Adipocyte (in vitro differentiated cells): ENCODE measurements at regions not wholly inside any gene's neighbourhood (a gene's known extent, or its start where the extent isn't known, plus 50 kb on each side); places are given as distances from the start of the nearest gene placed in this dataset.
"Not testable (repeated sequence)": the region's sequence is repeated elsewhere in the genome, so short reads cannot be mapped to it uniquely, and the experiment has no call there.

Source experiments
- DNase-seq: peaks from one replicate; pipeline ENCODE4 v3.0.0-alpha.2; 2015; ENCODE audit warnings: low read depth
- H3K27me3 ChIP-seq: replicated peaks from 2 replicates; pipeline ENCODE4 v1.7.0; 2013; ENCODE audit warnings: mild to moderate bottlenecking, low read length, moderate library complexity; ENCODE audit not compliant: control insufficient read depth, insufficient read depth
- H3K36me3 ChIP-seq: 2 replicates; pipeline ENCODE4 v1.7.0; 2013; ENCODE audit warnings: low read length, mild to moderate bottlenecking, moderate library complexity; ENCODE audit not compliant: control insufficient read depth, insufficient read depth, severe bottlenecking
- H3K4me1 ChIP-seq: 2 replicates; pipeline ENCODE4 v1.7.0; 2013; ENCODE audit warnings: mild to moderate bottlenecking, low read length, moderate library complexity; ENCODE audit not compliant: control insufficient read depth, insufficient read depth
- H3K4me3 ChIP-seq: 2 replicates; pipeline ENCODE4 v1.7.0; 2013; ENCODE audit warnings: mild to moderate bottlenecking, low read length, moderate library complexity
- H3K9ac ChIP-seq: 2 replicates; pipeline ENCODE4 v1.7.0; 2013; ENCODE audit warnings: mild to moderate bottlenecking, low read length, moderate library complexity
- H3K9me3 ChIP-seq: 2 replicates; pipeline ENCODE4 v1.7.0; 2013; ENCODE audit warnings: mild to moderate bottlenecking, low read length, moderate library complexity; ENCODE audit not compliant: control insufficient read depth

DNA sequence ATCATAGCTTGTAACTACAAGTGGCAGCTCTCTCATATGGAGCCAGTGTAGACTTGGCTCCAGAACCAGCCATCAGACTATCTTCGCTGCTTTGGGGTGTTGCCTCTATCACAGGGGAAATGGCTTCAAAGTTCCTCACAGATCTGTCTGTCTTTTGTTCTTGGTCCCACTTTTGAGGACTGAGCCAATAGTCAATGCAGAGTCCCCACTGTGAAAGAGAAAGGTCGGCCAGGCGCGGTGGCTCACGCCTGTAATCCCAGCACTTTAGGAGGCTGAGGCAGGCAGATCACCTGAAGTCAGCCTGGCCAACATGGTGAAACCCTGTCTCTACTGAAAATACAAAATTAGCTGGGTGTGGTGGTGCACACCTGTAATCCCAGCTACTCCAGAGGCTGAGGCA, 86.9 kb upstream of the FZD7 start:
- H3K4me3 ChIP-seq, DNase-seq, H3K4me1 ChIP-seq, H3K36me3 ChIP-seq, H3K9me3 ChIP-seq, H3K9ac ChIP-seq: not testable (repeated sequence)
- peaks cover 12% of the 10 kb centered on the region for H3K27me3 ChIP-seq

DNA sequence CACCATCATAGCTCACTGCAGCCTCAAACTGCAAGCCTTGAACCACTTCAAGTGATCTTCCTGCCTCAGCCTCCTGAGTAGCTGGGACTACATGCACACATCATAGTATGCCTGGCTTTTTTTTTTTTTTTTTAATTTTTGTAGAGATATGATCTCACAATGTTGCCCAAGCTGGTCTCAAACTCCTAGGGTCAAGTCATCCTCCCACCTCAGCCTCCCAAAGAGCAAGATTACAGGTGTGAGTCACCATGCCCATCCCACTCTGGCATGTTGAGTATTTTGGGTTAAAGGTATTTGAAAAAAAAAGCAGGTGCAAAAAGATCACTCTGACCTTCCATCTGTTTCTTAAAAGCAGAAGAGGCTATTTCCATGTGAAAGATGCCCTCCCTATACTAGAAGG, 86.4 kb upstream of the FZD7 start:
- Histone ChIP-seq H3K27me3 (peaks cover 12% of the 10 kb centered on the region), H3K36me3 (no peaks in the 10 kb centered on the region), H3K9me3 (no peaks in the 10 kb centered on the region), H3K4me3 (no peak overlapping the region), H3K4me1 (peaks cover 4% of the 10 kb centered on the region), H3K9ac (no peak overlapping the region)
- DNase-seq: no peak

GRCh38 chr2:201949181-201949926, 84.3 kb upstream of the FZD7 start:
- no peaks in the 10 kb centered on the region for H3K36me3 ChIP-seq
- H3K4me1 ChIP-seq: peaks cover 4% of the 10 kb centered on the region
- no peaks in the 10 kb centered on the region for H3K9me3 ChIP-seq
- no peak for DNase-seq
- no peak overlapping the region for H3K9ac ChIP-seq
- no peak overlapping the region for H3K4me3 ChIP-seq
- H3K27me3 ChIP-seq: peaks cover 20% of the 10 kb centered on the region

- Histone ChIP-seq H3K9me3 (no peaks in the 10 kb centered on the region), H3K27me3 (peaks cover 17% of the 10 kb centered on the region), H3K36me3 (no peaks in the 10 kb centered on the region), H3K4me3 (no peak overlapping the region), H3K9ac (no peak overlapping the region), H3K4me1 (peaks cover 3% of the 10 kb centered on the region)
- DNase-seq: no peak
These were observed 83.8 kb upstream of the FZD7 start for GRCh38 chr2:201949927-201950246.

DNA sequence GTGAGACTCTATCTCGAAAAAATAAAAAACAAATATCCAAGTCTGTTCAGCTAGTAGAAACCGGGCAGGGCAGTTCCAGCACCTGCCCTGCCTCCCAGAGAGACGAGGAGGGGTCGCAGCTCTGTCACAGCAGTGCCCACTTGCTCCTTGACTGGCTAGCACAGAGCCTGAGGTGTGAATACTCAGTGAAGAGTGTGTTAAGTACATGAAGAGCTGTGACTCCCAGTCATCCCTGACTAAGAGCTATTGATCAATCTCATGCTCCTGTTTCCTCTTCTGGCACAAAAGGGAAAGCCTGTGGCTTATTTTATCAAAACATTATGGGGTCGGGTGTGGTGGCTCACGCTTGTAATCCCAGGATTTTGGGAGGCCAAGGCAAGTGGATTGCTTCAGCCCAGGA, 83.0 kb upstream of the FZD7 start:
- H3K27me3 ChIP-seq: peaks cover 11% of the 10 kb centered on the region
- no peak overlapping the region for H3K9ac ChIP-seq
- no peak overlapping the region for H3K4me3 ChIP-seq
- H3K9me3 ChIP-seq: no peaks in the 10 kb centered on the region
- DNase-seq: peak; percentile 18
- no peaks in the 10 kb centered on the region for H3K36me3 ChIP-seq
- peaks cover 4% of the 10 kb centered on the region for H3K4me1 ChIP-seq

GRCh38 chr2:201952187-201952586, 81.5 kb upstream of the FZD7 start:
- Histone ChIP-seq H3K9ac (no peak overlapping the region), H3K27me3 (peaks cover 16% of the 10 kb centered on the region), H3K4me3 (no peak overlapping the region), H3K4me1 (peaks cover 12% of the 10 kb centered on the region), H3K36me3 (no peaks in the 10 kb centered on the region), H3K9me3 (no peaks in the 10 kb centered on the region)
- DNase-seq: no peak

GRCh38 chr2:201953396-201953795, 80.3 kb upstream of the FZD7 start:
- Histone ChIP-seq H3K9ac (no peak overlapping the region), H3K4me3 (no peak overlapping the region), H3K4me1 (peaks cover 12% of the 10 kb centered on the region), H3K9me3 (no peaks in the 10 kb centered on the region), H3K36me3 (no peaks in the 10 kb centered on the region), H3K27me3 (peaks cover 16% of the 10 kb centered on the region)
- DNase-seq: no peak

- H3K9ac ChIP-seq: no peak overlapping the region
- H3K4me1 ChIP-seq: peaks cover 12% of the 10 kb centered on the region
- H3K9me3 ChIP-seq: no peaks in the 10 kb centered on the region
- no peak for DNase-seq
- H3K36me3 ChIP-seq: no peaks in the 10 kb centered on the region
- H3K4me3 ChIP-seq: no peak overlapping the region
- peaks cover 16% of the 10 kb centered on the region for H3K27me3 ChIP-seq
These were observed 79.8 kb upstream of the FZD7 start for GRCh38 chr2:201953880-201954279.

DNA sequence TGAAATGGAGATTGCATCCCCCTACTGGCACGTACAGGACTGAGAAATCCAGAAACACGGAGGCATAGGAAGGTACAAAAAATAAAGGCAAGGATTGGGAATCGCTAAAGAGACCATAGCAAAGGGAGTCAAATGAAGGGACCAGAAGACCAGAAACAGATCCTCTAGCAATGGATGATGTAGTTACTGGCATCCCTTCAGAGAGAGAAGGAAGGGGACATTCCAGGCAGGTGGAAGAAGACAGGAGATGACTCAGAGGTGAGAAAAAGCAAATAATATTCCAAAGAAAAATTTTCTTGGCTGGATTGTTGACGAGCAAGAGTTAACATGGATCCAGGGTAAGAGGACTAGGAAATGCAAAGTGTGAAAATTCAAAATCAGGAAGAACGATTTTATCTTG, 78.4 kb upstream of the FZD7 start:
- Histone ChIP-seq H3K9me3 (no peaks in the 10 kb centered on the region), H3K4me1 (peaks cover 12% of the 10 kb centered on the region), H3K27me3 (peaks cover 25% of the 10 kb centered on the region), H3K9ac (no peak overlapping the region), H3K36me3 (no peaks in the 10 kb centered on the region), H3K4me3 (no peak overlapping the region)
- DNase-seq: no peak

GRCh38 chr2:201955702-201956141, 77.9 kb upstream of the FZD7 start:
- no peaks in the 10 kb centered on the region for H3K9me3 ChIP-seq
- DNase-seq: peak; percentile 22
- peaks cover 12% of the 10 kb centered on the region for H3K4me1 ChIP-seq
- no peak overlapping the region for H3K4me3 ChIP-seq
- H3K9ac ChIP-seq: no peak overlapping the region
- H3K36me3 ChIP-seq: no peaks in the 10 kb centered on the region
- H3K27me3 ChIP-seq: peaks cover 29% of the 10 kb centered on the region

DNA sequence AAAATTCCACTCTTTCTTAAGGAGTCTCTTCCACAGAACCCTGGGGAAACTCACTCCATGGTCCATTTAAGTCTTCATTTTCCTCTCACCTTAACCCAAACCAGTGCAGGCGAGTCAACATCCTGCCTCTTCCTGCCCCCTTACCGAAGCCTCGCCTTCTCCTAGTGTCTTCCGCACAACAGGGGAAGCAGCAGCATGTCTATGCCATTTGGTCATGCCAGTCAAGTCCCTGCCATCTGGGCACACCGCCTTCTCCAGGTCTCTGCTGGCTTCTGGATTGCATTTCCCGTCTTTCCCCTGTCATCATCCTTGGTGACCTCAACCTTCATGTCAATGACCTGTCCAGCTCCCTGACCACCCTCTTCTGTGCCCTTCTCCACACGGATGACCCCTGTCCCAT, 77.3 kb upstream of the FZD7 start:
- no peak for DNase-seq
- no peak overlapping the region for H3K4me3 ChIP-seq
- no peaks in the 10 kb centered on the region for H3K36me3 ChIP-seq
- peaks cover 30% of the 10 kb centered on the region for H3K27me3 ChIP-seq
- no peak overlapping the region for H3K9ac ChIP-seq
- H3K9me3 ChIP-seq: no peaks in the 10 kb centered on the region
- H3K4me1 ChIP-seq: peaks cover 12% of the 10 kb centered on the region

DNA sequence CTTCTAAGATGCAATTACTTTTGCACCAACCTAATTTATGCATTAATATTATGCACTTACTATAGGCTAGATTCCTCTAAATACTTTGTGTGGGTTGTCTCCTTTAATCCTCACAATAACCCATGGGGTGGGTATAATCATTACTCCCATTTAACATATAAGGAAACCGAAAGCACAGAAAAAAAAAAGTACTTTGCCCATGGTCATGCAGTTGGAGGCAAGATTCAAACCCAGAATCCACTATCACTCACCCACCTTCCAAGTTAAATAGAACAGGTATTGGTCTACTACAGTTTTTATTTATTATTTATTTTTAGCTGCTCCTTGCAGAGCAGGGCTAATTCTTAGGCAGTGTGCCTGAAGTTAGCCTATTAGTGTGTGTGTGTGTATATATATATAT, 76.6 kb upstream of the FZD7 start:
- H3K4me1 ChIP-seq: peaks cover 12% of the 10 kb centered on the region
- H3K27me3 ChIP-seq: peaks cover 27% of the 10 kb centered on the region
- H3K9ac ChIP-seq: no peak overlapping the region
- no peaks in the 10 kb centered on the region for H3K36me3 ChIP-seq
- H3K9me3 ChIP-seq: no peaks in the 10 kb centered on the region
- DNase-seq: no peak
- no peak overlapping the region for H3K4me3 ChIP-seq
